ENCODE measurements at regions not wholly inside any gene's neighbourhood (a gene's known extent, or its start where the extent isn't known, plus 50 kb on each side); places are given as distances from the start of the nearest gene placed in this dataset.
A peak's percentile ranks its signal among the peaks of the same experiment; 100 is the strongest.

GRCh38 chr9:91036826-91037510 lies 235.3 kb downstream of the SYK start:
- ChIA-PET POLR2A (interaction anchor here (0.6 to 0.9 kb wide), 3 partner anchors 21 to 389 kb away, joined by 3 to 4 read pairs (median 3); no protein-coding TSS in a partner anchor), CTCF (interaction anchor here (0.6 to 1.9 kb wide), 26 partner anchors 8 to 1885 kb away, joined by 3 to 42 read pairs (median 3); no protein-coding TSS in a partner anchor)
- Histone ChIP-seq H3K27me3 (ENCODE audit: insufficient read depth) (no peaks in the 10 kb centered on the region), H3K27ac (ENCODE audit: low read depth in 2 of 2, low read length in 1 of 2) (peak overlapping the region; percentile 54 to 60), H3K9me2 (no peaks in the 10 kb centered on the region), H2AFZ (ENCODE audit: low read depth) (peak overlapping the region; percentile 83; the same call in 1 of the 2 replicates), H3K79me2 (ENCODE audit: insufficient read depth) (no peaks in the 10 kb centered on the region), H3K9me3 (no peaks in the 10 kb centered on the region), H3K36me3 (replicated peaks in 1 of 2; ENCODE audit: control insufficient read depth in 1 of 2, insufficient read depth in 2 of 2, low read length in 1 of 2) (no peaks in the 10 kb centered on the region), H3K4me3 (ENCODE audit: low read depth in 2 of 2, low read length in 1 of 2) (peak overlapping the region in 1 of 2 experiments; percentile 19; a peak in 1 of 4 replicates), H4K20me1 (ENCODE audit: insufficient read depth) (no peaks in the 10 kb centered on the region), H3K4me1 (ENCODE audit: control insufficient read depth in 1 of 2, insufficient read depth in 2 of 2, low read depth in 1 of 2, low read length in 1 of 2) (peaks cover 14% of the 10 kb centered on the region in 2 experiments; a peak in 3 of 4 replicates), H3K4me2 (peak overlapping the region; percentile 64; the same call in 1 of the 2 replicates), H3F3A (replicated peaks; ENCODE audit: insufficient read depth) (no peaks in the 10 kb centered on the region), H3K9ac (peak overlapping the region; percentile 30; the same call in 1 of the 2 replicates)
- WGBS (ENCODE audit: low lambda C conversion rate), result 52% methylated on average over 25 of the region's 32 CpGs
- DNase-seq, result peak; percentile 88
- TF ChIP-seq, protein P1, sequence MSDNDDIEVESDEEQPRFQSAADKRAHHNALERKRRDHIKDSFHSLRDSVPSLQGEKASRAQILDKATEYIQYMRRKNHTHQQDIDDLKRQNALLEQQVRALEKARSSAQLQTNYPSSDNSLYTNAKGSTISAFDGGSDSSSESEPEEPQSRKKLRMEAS (IDR thresholded peaks at IDR 0.05; ENCODE audit: low read depth), result peak; percentile 75; the same call in 1 of the 2 replicates
- 0 out of 2 replicates have a peak, but pooled peaks have one; percentile 24 for TF ChIP-seq NFIC (IDR thresholded peaks at IDR 0.05; ENCODE audit: borderline replicate concordance)
- no peak for TF ChIP-seq RFX5 (IDR thresholded peaks at IDR 0.05; ENCODE audit: low read length)
- TF ChIP-seq SIN3A (IDR thresholded peaks at IDR 0.05; ENCODE audit: borderline replicate concordance, low read depth, low read length), result no peak
- TF ChIP-seq SMC3 (IDR thresholded peaks at IDR 0.05; ENCODE audit: low read depth, low read length), result peak; percentile 87
- TF ChIP-seq EP300 (IDR thresholded peaks at IDR 0.05; ENCODE audit: borderline replicate concordance in 1 of 2, low read depth in 1 of 2, low read length in 1 of 2), result no peak
- peak; percentile 79 for TF ChIP-seq CTCF (IDR thresholded peaks at IDR 0.05)
- no peak for TF ChIP-seq NRF1 (IDR thresholded peaks at IDR 0.05; ENCODE audit: low read depth, low read length)
- no peak for TF ChIP-seq RXRA (IDR thresholded peaks at IDR 0.05; ENCODE audit: borderline replicate concordance, low read depth)
- no peak for TF ChIP-seq PBX3 (IDR thresholded peaks at IDR 0.05)
- TF ChIP-seq MXI1 (IDR thresholded peaks at IDR 0.05; ENCODE audit: low read depth, low read length), result 0 out of 2 replicates have a peak, but pooled peaks have one; percentile 49
- no peak for TF ChIP-seq FOXM1 (IDR thresholded peaks at IDR 0.05; ENCODE audit: low read depth)
- 0 out of 2 replicates have a peak, but pooled peaks have one; percentile 26 for TF ChIP-seq TAF1 (IDR thresholded peaks at IDR 0.05; ENCODE audit: borderline replicate concordance, low read depth, low read length)
- TF ChIP-seq IRF3 (IDR thresholded peaks at IDR 0.05; ENCODE audit: low read depth, low read length), result no peak
- TF ChIP-seq, protein P2, sequence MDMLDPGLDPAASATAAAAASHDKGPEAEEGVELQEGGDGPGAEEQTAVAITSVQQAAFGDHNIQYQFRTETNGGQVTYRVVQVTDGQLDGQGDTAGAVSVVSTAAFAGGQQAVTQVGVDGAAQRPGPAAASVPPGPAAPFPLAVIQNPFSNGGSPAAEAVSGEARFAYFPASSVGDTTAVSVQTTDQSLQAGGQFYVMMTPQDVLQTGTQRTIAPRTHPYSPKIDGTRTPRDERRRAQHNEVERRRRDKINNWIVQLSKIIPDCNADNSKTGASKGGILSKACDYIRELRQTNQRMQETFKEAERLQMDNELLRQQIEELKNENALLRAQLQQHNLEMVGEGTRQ (IDR thresholded peaks at IDR 0.05; ENCODE audit: borderline replicate concordance, low read depth, low read length), result no peak
- no peak for TF ChIP-seq MEF2A (IDR thresholded peaks at IDR 0.05; ENCODE audit: borderline replicate concordance, low read depth)
- peak; percentile 44 for TF ChIP-seq CHD2 (IDR thresholded peaks at IDR 0.05; ENCODE audit: low read length, partially characterized antibody)
- TF ChIP-seq FOXJ3 (CRISPR knock-in tag; IDR thresholded peaks at IDR 0.05), result 0 out of 2 replicates have a peak, but pooled peaks have one; percentile 67
- TF ChIP-seq JUND (IDR thresholded peaks at IDR 0.05), result no peak
- peak; percentile 26; the same call in 1 of the 2 replicates for TF ChIP-seq POLR2AphosphoS5 (IDR thresholded peaks at IDR 0.05; ENCODE audit: low read depth, low read length)
- TF ChIP-seq USF1 (IDR thresholded peaks at IDR 0.05; ENCODE audit: borderline replicate concordance, low read depth), result no peak
- TF ChIP-seq RCOR1 (IDR thresholded peaks at IDR 0.05; ENCODE audit: low read length), result peak; percentile 72
- no peak for TF ChIP-seq TEAD4 (IDR thresholded peaks at IDR 0.05; ENCODE audit: borderline replicate concordance, insufficient read depth)
- TF ChIP-seq TCF12 (IDR thresholded peaks at IDR 0.05), result no peak
- no peak for TF ChIP-seq GABPA (IDR thresholded peaks at IDR 0.05; ENCODE audit: low read depth)
- no peak for TF ChIP-seq FOSL2 (IDR thresholded peaks at IDR 0.05; ENCODE audit: borderline replicate concordance, low read depth)
- no peak for TF ChIP-seq EZH2phosphoT487 (IDR thresholded peaks at IDR 0.05; ENCODE audit: borderline replicate concordance, low read depth)
- 0 out of 2 replicates have a peak, but pooled peaks have one; percentile 26 for TF ChIP-seq ELF1 (IDR thresholded peaks at IDR 0.05)
- peak; percentile 89 for TF ChIP-seq RAD21 (IDR thresholded peaks at IDR 0.05; ENCODE audit: low read length)
